Hepatocyte (in vitro differentiated cells): ENCODE measurements at regions not wholly inside any gene's neighbourhood (a gene's known extent, or its start where the extent isn't known, plus 50 kb on each side); places are given as distances from the start of the nearest gene placed in this dataset.
A peak's percentile ranks its signal among the peaks of the same experiment; 100 is the strongest.

Experiments used
- DNase-seq: peaks from one replicate; pipeline ENCODE4 v3.0.0-alpha.2; 2016; ENCODE audit warnings: low spot score
- H2AFZ ChIP-seq: fragments of 200-600 bp; sonication (generic); 2 replicates; pipeline ENCODE4 v1.6.0; 2016; ENCODE audit warnings: antibody characterized with exemption, mild to moderate bottlenecking
- H3K27ac ChIP-seq: fragments of 200-600 bp; sonication (generic); 2 replicates; pipeline ENCODE4 v1.5.1; 2016; ENCODE audit warnings: mild to moderate bottlenecking
- H3K27me3 ChIP-seq: fragments of 200-600 bp; sonication (generic); 2 replicates; pipeline ENCODE4 v1.6.1; 2016
- H3K36me3 ChIP-seq: fragments of 200-600 bp; sonication (generic); replicated peaks from 2 replicates; pipeline ENCODE4 v1.5.1; 2016; ENCODE audit warnings: low read depth; ENCODE audit not compliant: insufficient read depth
- H3K4me1 ChIP-seq: fragments of 200-600 bp; sonication (generic); 2 replicates; pipeline ENCODE4 v1.5.1; 2016; ENCODE audit warnings: mild to moderate bottlenecking, moderate library complexity; ENCODE audit not compliant: insufficient read depth
- H3K4me2 ChIP-seq: fragments of 200-600 bp; sonication (generic); 2 replicates; pipeline ENCODE4 v1.6.0; 2016
- H3K4me3 ChIP-seq: fragments of 200-600 bp; sonication (generic); 2 replicates; pipeline ENCODE4 v1.5.1; 2016; ENCODE audit warnings: mild to moderate bottlenecking
- H3K79me2 ChIP-seq: fragments of 200-600 bp; sonication (generic); 2 replicates; pipeline ENCODE4 v1.6.0; 2017; ENCODE audit warnings: mild to moderate bottlenecking
- H3K9me2 ChIP-seq: fragments of 200-600 bp; sonication (generic); replicated peaks from 2 replicates; pipeline ENCODE4 v1.6.0; 2017; ENCODE audit warnings: mild to moderate bottlenecking; ENCODE audit not compliant: insufficient read depth
- H3K9me3 ChIP-seq: fragments of 200-600 bp; sonication (generic); 2 replicates; pipeline ENCODE4 v1.5.1; 2016; ENCODE audit warnings: low read depth, mild to moderate bottlenecking
- H4K20me1 ChIP-seq: fragments of 200-600 bp; sonication (generic); 2 replicates; pipeline ENCODE4 v1.6.0; 2016; ENCODE audit warnings: mild to moderate bottlenecking; ENCODE audit not compliant: insufficient read depth, poor library complexity, severe bottlenecking
- EZH2 ChIP-seq: fragments of 200-600 bp; sonication (generic); IDR thresholded peaks from 2 replicates; pipeline ENCODE4 v1.6.1; 2016; ENCODE audit warnings: antibody characterized with exemption, mild to moderate bottlenecking, borderline replicate concordance
- EZH2phosphoT487 ChIP-seq: fragments of 200-600 bp; sonication (generic); IDR thresholded peaks from one replicate; pipeline ENCODE4 v1.6.1; 2018; ENCODE audit warnings: antibody characterized with exemption, mild to moderate bottlenecking, low read depth, moderate library complexity; ENCODE audit not compliant: unreplicated experiment, severe bottlenecking
- WGBS: methylation state at CpG from one replicate; pipeline ENCODE4 v1.1.6; 2016; ENCODE audit warnings: low lambda C conversion rate; ENCODE audit errors: missing lambda C conversion rate; 5-methylcytosine and 5-hydroxymethylcytosine counted together
- TF ChIP-seq, protein P1 (sequence below): fragments of 200-600 bp; sonication (generic); IDR thresholded peaks from 2 replicates; pipeline ENCODE4 v1.5.1; 2016; ENCODE audit warnings: antibody characterized with exemption, mild to moderate bottlenecking; ENCODE audit not compliant: poor library complexity

GRCh38 chr10:42981358-42982236 is 95.3 kb upstream of the RET start:
- Histone ChIP-seq H3K9me2 (no peaks in the 10 kb centered on the region), H3K79me2 (no peaks in the 10 kb centered on the region), H4K20me1 (no peaks in the 10 kb centered on the region), H3K36me3 (no peaks in the 10 kb centered on the region), H2AFZ (no peak overlapping the region), H3K27ac (no peak overlapping the region), H3K9me3 (no peaks in the 10 kb centered on the region), H3K4me1 (peaks cover 5% of the 10 kb centered on the region), H3K4me3 (no peak overlapping the region), H3K27me3 (no peaks in the 10 kb centered on the region), H3K4me2 (no peak overlapping the region)
- TF ChIP-seq, protein P1, sequence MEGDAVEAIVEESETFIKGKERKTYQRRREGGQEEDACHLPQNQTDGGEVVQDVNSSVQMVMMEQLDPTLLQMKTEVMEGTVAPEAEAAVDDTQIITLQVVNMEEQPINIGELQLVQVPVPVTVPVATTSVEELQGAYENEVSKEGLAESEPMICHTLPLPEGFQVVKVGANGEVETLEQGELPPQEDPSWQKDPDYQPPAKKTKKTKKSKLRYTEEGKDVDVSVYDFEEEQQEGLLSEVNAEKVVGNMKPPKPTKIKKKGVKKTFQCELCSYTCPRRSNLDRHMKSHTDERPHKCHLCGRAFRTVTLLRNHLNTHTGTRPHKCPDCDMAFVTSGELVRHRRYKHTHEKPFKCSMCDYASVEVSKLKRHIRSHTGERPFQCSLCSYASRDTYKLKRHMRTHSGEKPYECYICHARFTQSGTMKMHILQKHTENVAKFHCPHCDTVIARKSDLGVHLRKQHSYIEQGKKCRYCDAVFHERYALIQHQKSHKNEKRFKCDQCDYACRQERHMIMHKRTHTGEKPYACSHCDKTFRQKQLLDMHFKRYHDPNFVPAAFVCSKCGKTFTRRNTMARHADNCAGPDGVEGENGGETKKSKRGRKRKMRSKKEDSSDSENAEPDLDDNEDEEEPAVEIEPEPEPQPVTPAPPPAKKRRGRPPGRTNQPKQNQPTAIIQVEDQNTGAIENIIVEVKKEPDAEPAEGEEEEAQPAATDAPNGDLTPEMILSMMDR, result no peak
- TF ChIP-seq EZH2 (no peak), EZH2phosphoT487 (no peak)
- peak; percentile 48 for DNase-seq
- WGBS, result 70% methylated on average over 26 of the region's 26 CpGs

GRCh38 chr10:42982891-42983506 is 93.9 kb upstream of the RET start:
- H2AFZ ChIP-seq, result no peak overlapping the region
- no peak overlapping the region for H3K4me2 ChIP-seq
- TF ChIP-seq EZH2 (no peak), EZH2phosphoT487 (no peak)
- TF ChIP-seq, protein P1, result no peak
- peaks cover 5% of the 10 kb centered on the region for H3K4me1 ChIP-seq
- 84% methylated on average over 11 of the region's 12 CpGs for WGBS
- no peaks in the 10 kb centered on the region for H3K9me2 ChIP-seq
- DNase-seq, result no peak
- H3K4me3 ChIP-seq, result no peak overlapping the region
- no peaks in the 10 kb centered on the region for H3K36me3 ChIP-seq
- no peak overlapping the region for H3K27ac ChIP-seq
- H4K20me1 ChIP-seq, result no peaks in the 10 kb centered on the region
- H3K27me3 ChIP-seq, result no peaks in the 10 kb centered on the region
- no peaks in the 10 kb centered on the region for H3K79me2 ChIP-seq
- no peaks in the 10 kb centered on the region for H3K9me3 ChIP-seq

GRCh38 chr10:42983591-42983990 is 93.3 kb upstream of the RET start:
- Histone ChIP-seq H3K4me1 (peaks cover 5% of the 10 kb centered on the region), H3K9me2 (no peaks in the 10 kb centered on the region), H3K4me3 (no peak overlapping the region), H3K36me3 (no peaks in the 10 kb centered on the region), H3K27ac (no peak overlapping the region), H3K79me2 (no peaks in the 10 kb centered on the region), H3K4me2 (no peak overlapping the region), H3K9me3 (no peaks in the 10 kb centered on the region), H2AFZ (no peak overlapping the region), H4K20me1 (no peaks in the 10 kb centered on the region), H3K27me3 (no peaks in the 10 kb centered on the region)
- no peak for DNase-seq
- WGBS, result 88% methylated on average over 6 of the region's 6 CpGs
- no peak for TF ChIP-seq EZH2
- TF ChIP-seq EZH2phosphoT487, result no peak

DNA sequence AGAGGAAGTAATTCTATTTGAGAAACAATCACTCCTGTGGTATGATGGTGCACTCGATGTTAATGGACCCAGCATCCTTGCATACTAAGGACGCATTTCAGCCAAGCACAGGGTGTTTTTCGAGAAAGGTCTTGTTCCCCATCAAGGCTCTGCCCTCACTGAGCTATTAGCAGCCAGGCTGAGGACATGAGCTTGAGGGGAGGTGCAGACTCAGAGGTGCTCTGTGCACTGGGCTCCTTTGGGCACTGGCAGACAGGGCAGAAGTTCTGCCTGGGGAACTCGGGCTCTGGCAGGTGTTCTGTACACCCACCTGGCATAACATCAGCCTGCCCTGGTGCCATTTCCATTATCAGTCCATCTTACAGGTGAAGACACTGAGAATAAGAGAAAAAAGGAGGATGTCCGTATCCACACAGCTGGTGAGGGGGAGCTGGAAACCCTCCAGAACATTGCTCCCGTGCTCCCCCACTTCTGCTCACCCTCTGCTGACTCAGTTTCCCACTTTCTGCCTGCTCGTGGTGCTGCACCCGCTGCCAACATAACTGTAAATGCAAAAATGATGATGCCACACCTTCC is 92.7 kb upstream of the RET start:
- DNase-seq, result no peak
- peaks cover 5% of the 10 kb centered on the region for H3K4me1 ChIP-seq

More for the DNA sequence above, 92.7 kb upstream of the RET start:
- Histone ChIP-seq H3K4me2 (no peak overlapping the region), H4K20me1 (no peaks in the 10 kb centered on the region), H3K79me2 (no peaks in the 10 kb centered on the region), H3K4me3 (no peak overlapping the region), H3K9me2 (no peaks in the 10 kb centered on the region), H3K9me3 (no peaks in the 10 kb centered on the region), H3K27ac (no peak overlapping the region), H3K27me3 (no peaks in the 10 kb centered on the region), H2AFZ (no peak overlapping the region), H3K36me3 (no peaks in the 10 kb centered on the region)
- TF ChIP-seq, protein P1, result no peak
- TF ChIP-seq EZH2 (no peak), EZH2phosphoT487 (no peak)
- WGBS, result 87% methylated on average over 8 of the region's 8 CpGs
